ENCODE measurements at regions not wholly inside any gene's neighbourhood (a gene's known extent, or its start where the extent isn't known, plus 50 kb on each side); places are given as distances from the start of the nearest gene placed in this dataset.

DNA sequence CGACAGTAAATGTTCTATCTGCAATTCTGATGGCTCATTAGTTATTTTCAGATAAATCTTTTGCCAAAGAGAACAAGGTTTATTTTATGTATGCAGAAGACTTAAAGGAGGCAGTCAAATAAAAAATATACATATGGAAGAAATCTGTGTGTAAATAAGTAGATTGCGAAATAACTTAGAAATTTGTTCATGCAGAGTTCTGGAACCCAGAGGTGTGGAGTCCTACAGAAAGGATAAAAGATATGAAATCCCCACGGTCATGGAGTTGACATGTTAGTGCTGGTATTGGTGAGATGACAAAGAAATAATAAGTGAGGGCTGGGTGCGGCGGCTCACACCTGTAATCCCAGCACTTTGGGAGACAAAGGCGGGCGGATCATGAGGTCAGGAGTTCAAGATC is 111.2 kb upstream of the CFAP20DC start:
- Histone ChIP-seq H3K9ac (ENCODE audit: low read depth in 1 of 3, low read length in 3 of 3) (no peak overlapping the region), H3K27me3 (ENCODE audit: control insufficient read depth in 3 of 3, insufficient read depth in 3 of 3, low read length in 3 of 3) (no peaks in the 10 kb centered on the region), H3K36me3 (ENCODE audit: control insufficient read depth in 3 of 3, insufficient read depth in 3 of 3, low read length in 3 of 3) (no peaks in the 10 kb centered on the region), H3K9me3 (ENCODE audit: control insufficient read depth in 3 of 3, low read length in 3 of 3) (no peaks in the 10 kb centered on the region), H3K4me3 (ENCODE audit: low read length in 3 of 3) (no peak overlapping the region), H3K27ac (ENCODE audit: low read depth, low read length) (no peak overlapping the region), H3K4me1 (ENCODE audit: control insufficient read depth in 3 of 3, insufficient read depth in 3 of 3, low read length in 3 of 3) (no peaks in the 10 kb centered on the region)

- H3K36me3 ChIP-seq (ENCODE audit: control insufficient read depth in 3 of 3, insufficient read depth in 3 of 3, low read length in 3 of 3) = no peaks in the 10 kb centered on the region
- H3K4me3 ChIP-seq (ENCODE audit: low read length in 3 of 3) = no peak overlapping the region
- H3K27me3 ChIP-seq (ENCODE audit: control insufficient read depth in 3 of 3, insufficient read depth in 3 of 3, low read length in 3 of 3) = no peaks in the 10 kb centered on the region
- H3K27ac ChIP-seq (ENCODE audit: low read depth, low read length) = no peak overlapping the region
- H3K9ac ChIP-seq (ENCODE audit: low read depth in 1 of 3, low read length in 3 of 3) = no peak overlapping the region
- no peaks in the 10 kb centered on the region for H3K9me3 ChIP-seq (ENCODE audit: control insufficient read depth in 3 of 3, low read length in 3 of 3)
- H3K4me1 ChIP-seq (ENCODE audit: control insufficient read depth in 3 of 3, insufficient read depth in 3 of 3, low read length in 3 of 3) = no peaks in the 10 kb centered on the region
Observed at GRCh38 chr3:59160133-59160746, 110.4 kb upstream of the CFAP20DC start.

- Histone ChIP-seq H3K27ac (ENCODE audit: low read depth, low read length) (no peak overlapping the region), H3K4me3 (ENCODE audit: low read length in 3 of 3) (no peak overlapping the region), H3K9ac (ENCODE audit: low read depth in 1 of 3, low read length in 3 of 3) (no peak overlapping the region), H3K4me1 (ENCODE audit: control insufficient read depth in 3 of 3, insufficient read depth in 3 of 3, low read length in 3 of 3) (no peaks in the 10 kb centered on the region), H3K36me3 (ENCODE audit: control insufficient read depth in 3 of 3, insufficient read depth in 3 of 3, low read length in 3 of 3) (no peaks in the 10 kb centered on the region), H3K27me3 (ENCODE audit: control insufficient read depth in 3 of 3, insufficient read depth in 3 of 3, low read length in 3 of 3) (no peaks in the 10 kb centered on the region), H3K9me3 (ENCODE audit: control insufficient read depth in 3 of 3, low read length in 3 of 3) (no peaks in the 10 kb centered on the region)
Observed at GRCh38 chr3:59153648-59154047, 103.8 kb upstream of the CFAP20DC start.

DNA sequence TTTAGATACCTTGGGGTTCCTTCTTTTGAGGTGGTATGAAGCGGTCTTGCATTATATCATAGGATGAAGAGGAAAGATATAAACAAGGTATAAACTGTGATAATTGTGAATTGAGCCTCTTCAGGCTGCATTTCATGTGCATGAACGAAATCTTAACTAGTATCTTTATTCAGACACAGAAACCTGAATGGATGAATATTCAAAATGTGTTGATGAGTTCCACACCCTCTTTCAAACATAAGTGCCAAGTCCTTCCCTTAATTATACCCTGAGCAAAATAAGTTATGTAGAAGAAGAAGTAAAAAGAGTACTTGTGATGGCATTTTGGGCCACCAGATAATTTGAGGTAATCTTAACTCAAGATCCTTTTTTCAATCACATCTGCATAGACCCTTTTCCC is 103.1 kb upstream of the CFAP20DC start:
- no peaks in the 10 kb centered on the region for H3K27me3 ChIP-seq (ENCODE audit: control insufficient read depth in 3 of 3, insufficient read depth in 3 of 3, low read length in 3 of 3)
- no peaks in the 10 kb centered on the region for H3K4me1 ChIP-seq (ENCODE audit: control insufficient read depth in 3 of 3, insufficient read depth in 3 of 3, low read length in 3 of 3)
- no peaks in the 10 kb centered on the region for H3K9me3 ChIP-seq (ENCODE audit: control insufficient read depth in 3 of 3, low read length in 3 of 3)
- H3K4me3 ChIP-seq (ENCODE audit: low read length in 3 of 3) = no peak overlapping the region
- no peak overlapping the region for H3K27ac ChIP-seq (ENCODE audit: low read depth, low read length)
- no peaks in the 10 kb centered on the region for H3K36me3 ChIP-seq (ENCODE audit: control insufficient read depth in 3 of 3, insufficient read depth in 3 of 3, low read length in 3 of 3)
- H3K9ac ChIP-seq (ENCODE audit: low read depth in 1 of 3, low read length in 3 of 3) = no peak overlapping the region

GRCh38 chr3:59150039-59150438 is 100.2 kb upstream of the CFAP20DC start:
- no peaks in the 10 kb centered on the region for H3K4me1 ChIP-seq (ENCODE audit: control insufficient read depth in 3 of 3, insufficient read depth in 3 of 3, low read length in 3 of 3)
- H3K4me3 ChIP-seq (ENCODE audit: low read length in 3 of 3) = no peak overlapping the region

GRCh38 chr3:59149166-59149565 is 99.3 kb upstream of the CFAP20DC start:
- Histone ChIP-seq H3K27me3 (ENCODE audit: control insufficient read depth in 3 of 3, insufficient read depth in 3 of 3, low read length in 3 of 3) (no peaks in the 10 kb centered on the region), H3K9me3 (ENCODE audit: control insufficient read depth in 3 of 3, low read length in 3 of 3) (peaks cover 0 to 5% (median 0%) of the 10 kb centered on the region in 3 donors), H3K9ac (ENCODE audit: low read depth in 1 of 3, low read length in 3 of 3) (no peak overlapping the region), H3K4me3 (ENCODE audit: low read length in 3 of 3) (no peak overlapping the region), H3K4me1 (ENCODE audit: control insufficient read depth in 3 of 3, insufficient read depth in 3 of 3, low read length in 3 of 3) (no peaks in the 10 kb centered on the region), H3K36me3 (ENCODE audit: control insufficient read depth in 3 of 3, insufficient read depth in 3 of 3, low read length in 3 of 3) (no peaks in the 10 kb centered on the region), H3K27ac (ENCODE audit: low read depth, low read length) (no peak overlapping the region)

More at GRCh38 chr3:59150039-59150438, 100.2 kb upstream of the CFAP20DC start:
- Histone ChIP-seq H3K36me3 (ENCODE audit: control insufficient read depth in 3 of 3, insufficient read depth in 3 of 3, low read length in 3 of 3) (no peaks in the 10 kb centered on the region), H3K9me3 (ENCODE audit: control insufficient read depth in 3 of 3, low read length in 3 of 3) (peaks cover 0 to 5% (median 0%) of the 10 kb centered on the region in 3 donors), H3K27me3 (ENCODE audit: control insufficient read depth in 3 of 3, insufficient read depth in 3 of 3, low read length in 3 of 3) (no peaks in the 10 kb centered on the region), H3K27ac (ENCODE audit: low read depth, low read length) (no peak overlapping the region), H3K9ac (ENCODE audit: low read depth in 1 of 3, low read length in 3 of 3) (no peak overlapping the region)

- Histone ChIP-seq H3K9ac (ENCODE audit: low read depth in 1 of 3, low read length in 3 of 3) (no peak overlapping the region), H3K4me3 (ENCODE audit: low read length in 3 of 3) (no peak overlapping the region), H3K4me1 (ENCODE audit: control insufficient read depth in 3 of 3, insufficient read depth in 3 of 3, low read length in 3 of 3) (no peaks in the 10 kb centered on the region), H3K27ac (ENCODE audit: low read depth, low read length) (no peak overlapping the region), H3K36me3 (ENCODE audit: control insufficient read depth in 3 of 3, insufficient read depth in 3 of 3, low read length in 3 of 3) (no peaks in the 10 kb centered on the region), H3K27me3 (ENCODE audit: control insufficient read depth in 3 of 3, insufficient read depth in 3 of 3, low read length in 3 of 3) (no peaks in the 10 kb centered on the region), H3K9me3 (ENCODE audit: control insufficient read depth in 3 of 3, low read length in 3 of 3) (peaks cover 0 to 5% (median 0%) of the 10 kb centered on the region in 3 donors)
Observed at GRCh38 chr3:59143447-59143846, 93.6 kb upstream of the CFAP20DC start.

- H3K9ac ChIP-seq (ENCODE audit: low read depth in 1 of 3, low read length in 3 of 3) = no peak overlapping the region
- H3K27ac ChIP-seq (ENCODE audit: low read depth, low read length) = no peak overlapping the region
- H3K27me3 ChIP-seq (ENCODE audit: control insufficient read depth in 3 of 3, insufficient read depth in 3 of 3, low read length in 3 of 3) = no peaks in the 10 kb centered on the region
- no peaks in the 10 kb centered on the region for H3K36me3 ChIP-seq (ENCODE audit: control insufficient read depth in 3 of 3, insufficient read depth in 3 of 3, low read length in 3 of 3)
- no peaks in the 10 kb centered on the region for H3K4me1 ChIP-seq (ENCODE audit: control insufficient read depth in 3 of 3, insufficient read depth in 3 of 3, low read length in 3 of 3)
- no peak overlapping the region for H3K4me3 ChIP-seq (ENCODE audit: low read length in 3 of 3)
- peaks cover 0 to 5% (median 0%) of the 10 kb centered on the region in 3 donors for H3K9me3 ChIP-seq (ENCODE audit: control insufficient read depth in 3 of 3, low read length in 3 of 3)
Observed at GRCh38 chr3:59142556-59142955, 92.7 kb upstream of the CFAP20DC start.

DNA sequence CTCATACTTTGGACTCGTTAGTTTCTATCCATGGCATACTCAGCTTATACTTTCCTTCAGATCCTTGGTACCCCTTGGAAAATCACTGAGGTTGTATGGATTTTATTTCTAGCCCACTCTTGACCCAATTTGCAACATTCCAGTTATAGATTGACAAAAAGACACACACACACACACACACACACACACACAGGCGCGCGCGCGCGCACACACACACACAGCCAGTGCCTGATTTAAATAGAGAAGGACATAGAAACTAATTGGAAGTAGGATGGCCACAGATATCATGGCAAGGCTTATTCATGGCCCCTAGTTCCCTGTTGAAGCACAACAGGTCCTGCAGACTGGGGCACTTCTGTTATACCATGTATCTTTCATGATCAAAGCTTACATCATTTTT is 89.1 kb upstream of the CFAP20DC start:
- Histone ChIP-seq H3K4me1 (ENCODE audit: control insufficient read depth in 3 of 3, insufficient read depth in 3 of 3, low read length in 3 of 3) (no peaks in the 10 kb centered on the region), H3K9ac (ENCODE audit: low read depth in 1 of 3, low read length in 3 of 3) (no peak overlapping the region), H3K36me3 (ENCODE audit: control insufficient read depth in 3 of 3, insufficient read depth in 3 of 3, low read length in 3 of 3) (no peaks in the 10 kb centered on the region), H3K27me3 (ENCODE audit: control insufficient read depth in 3 of 3, insufficient read depth in 3 of 3, low read length in 3 of 3) (no peaks in the 10 kb centered on the region), H3K9me3 (ENCODE audit: control insufficient read depth in 3 of 3, low read length in 3 of 3) (no peaks in the 10 kb centered on the region), H3K4me3 (ENCODE audit: low read length in 3 of 3) (no peak overlapping the region), H3K27ac (ENCODE audit: low read depth, low read length) (no peak overlapping the region)

DNA sequence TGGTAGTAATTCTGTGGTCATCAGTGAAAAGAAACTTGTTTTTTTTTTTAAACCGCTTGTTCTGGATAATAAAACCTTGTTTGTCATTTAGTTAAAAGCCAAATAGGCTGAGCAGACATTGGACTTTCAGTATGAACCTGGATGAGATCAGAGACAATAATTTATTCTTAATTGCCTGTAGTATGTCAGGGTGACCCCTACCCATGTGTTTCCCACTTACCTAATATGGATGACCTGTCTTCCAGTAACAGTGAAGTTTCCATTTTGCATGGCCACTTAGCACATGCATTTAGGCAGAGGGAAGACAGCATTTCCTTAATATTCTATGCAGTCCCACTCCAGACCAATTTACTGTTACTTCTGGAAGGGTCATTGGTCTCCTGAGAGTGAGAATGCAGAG is 87.6 kb upstream of the CFAP20DC start:
- H3K27ac ChIP-seq (ENCODE audit: low read depth, low read length) = no peak overlapping the region
- H3K36me3 ChIP-seq (ENCODE audit: control insufficient read depth in 3 of 3, insufficient read depth in 3 of 3, low read length in 3 of 3) = no peaks in the 10 kb centered on the region
- H3K9me3 ChIP-seq (ENCODE audit: control insufficient read depth in 3 of 3, low read length in 3 of 3) = no peaks in the 10 kb centered on the region
- H3K27me3 ChIP-seq (ENCODE audit: control insufficient read depth in 3 of 3, insufficient read depth in 3 of 3, low read length in 3 of 3) = no peaks in the 10 kb centered on the region
- H3K9ac ChIP-seq (ENCODE audit: low read depth in 1 of 3, low read length in 3 of 3) = no peak overlapping the region
- no peak overlapping the region for H3K4me3 ChIP-seq (ENCODE audit: low read length in 3 of 3)
- no peaks in the 10 kb centered on the region for H3K4me1 ChIP-seq (ENCODE audit: control insufficient read depth in 3 of 3, insufficient read depth in 3 of 3, low read length in 3 of 3)

Data from skeletal muscle tissue (tissue), 3 donors.